IMR-90 (cell line): ENCODE measurements at regions not wholly inside any gene's neighbourhood (a gene's known extent, or its start where the extent isn't known, plus 50 kb on each side); places are given as distances from the start of the nearest gene placed in this dataset.

ENCODE experiments used
- ATAC-seq: fragments of 200-7000 bp; cut with Tn5 transposase; 2 replicates; pipeline ENCODE4 v1.9.1; 2020; ENCODE audit warnings: low read depth, mild to moderate bottlenecking, moderate library complexity
- BruUV-seq: library from RNA; stranded (reverse); fragments of 400-500 nt; replicated peaks from 2 replicates; lab custom pipeline; 2021; lab: Mats Ljungman, UMichigan
- CTCF ChIA-PET: fragments of 300-600 bp; formaldehyde crosslinking; extraction: SDS; loops from one replicate; lab custom pipeline; 2021; ENCODE audit warnings: antibody characterized with exemption; lab: Yijun Ruan, JAX
- POLR2A ChIA-PET: fragments of 300-600 bp; sonication (Branson Sonifier 250); formaldehyde crosslinking; loops from one replicate; lab custom pipeline; 2022; ENCODE audit warnings: antibody characterized with exemption; ENCODE audit not compliant: unreplicated experiment; lab: Charles Lee
- DNase-seq: peaks from one replicate; pipeline ENCODE4 v3.0.0; 2013
- H2AFZ ChIP-seq: replicated peaks from 2 replicates; pipeline ENCODE3; 2013; ENCODE audit warnings: low read length, mild to moderate bottlenecking; ENCODE audit not compliant: poor library complexity
- H2AK5ac ChIP-seq: 2 replicates; pipeline ENCODE4 v1.6.1; 2013; ENCODE audit warnings: low read depth, low read length, inconsistent platforms
- H2AK9ac ChIP-seq: replicated peaks from 2 replicates; pipeline ENCODE3; 2013; ENCODE audit warnings: mild to moderate bottlenecking, low read depth, low read length, moderate library complexity; ENCODE audit not compliant: poor library complexity
- H2BK120ac ChIP-seq: 2 replicates; pipeline ENCODE4 v1.6.1; 2013; ENCODE audit warnings: low read depth, low read length, inconsistent platforms
- H2BK15ac ChIP-seq: 3 replicates; pipeline ENCODE4 v1.6.1; 2013; ENCODE audit warnings: low read depth, low read length, inconsistent platforms
- H2BK20ac ChIP-seq: 2 replicates; pipeline ENCODE4 v1.6.1; 2013; ENCODE audit warnings: low read depth, mild to moderate bottlenecking, inconsistent platforms, low read length, moderate library complexity
- H2BK5ac ChIP-seq: 2 replicates; pipeline ENCODE4 v1.6.1; 2013; ENCODE audit warnings: mild to moderate bottlenecking, low read depth, low read length, inconsistent platforms; ENCODE audit not compliant: poor library complexity, severe bottlenecking
- H3K14ac ChIP-seq: replicated peaks from 2 replicates; pipeline ENCODE4 v1.6.1; 2013; ENCODE audit warnings: low read depth, low read length, inconsistent platforms
- H3K18ac ChIP-seq: 2 replicates; pipeline ENCODE4 v1.6.1; 2013; ENCODE audit warnings: low read depth, low read length, control low read depth
- H3K23ac ChIP-seq: 2 replicates; pipeline ENCODE4 v1.6.1; 2013; ENCODE audit warnings: low read depth, low read length, inconsistent platforms
- H3K27ac ChIP-seq: 2 replicates; pipeline ENCODE4 v1.5.1; 2013; ENCODE audit warnings: mild to moderate bottlenecking, control low read depth, low read length; ENCODE audit not compliant: insufficient read depth
- H3K27me3 ChIP-seq: 2 replicates; pipeline ENCODE4 v1.6.1; 2013; ENCODE audit warnings: low read length; ENCODE audit not compliant: control insufficient read depth, insufficient read depth
- H3K36me3 ChIP-seq: 2 replicates; pipeline ENCODE4 v1.6.1; 2013; ENCODE audit warnings: low read length, mixed read lengths; ENCODE audit not compliant: control insufficient read depth, insufficient read depth
- H3K4ac ChIP-seq: 2 replicates; pipeline ENCODE4 v1.6.1; 2013; ENCODE audit warnings: low read depth, low read length, inconsistent platforms
- H3K4me1 ChIP-seq: 2 replicates; pipeline ENCODE4 v1.6.1; 2013; ENCODE audit warnings: low read length, mixed read lengths; ENCODE audit not compliant: control insufficient read depth, insufficient read depth
- H3K4me2 ChIP-seq: 2 replicates; pipeline ENCODE4 v1.6.1; 2013; ENCODE audit warnings: low read depth, mild to moderate bottlenecking, control low read depth, low read length, moderate library complexity
- H3K4me3 ChIP-seq: 2 replicates; pipeline ENCODE4 v1.5.1; 2013; ENCODE audit warnings: low read depth, mild to moderate bottlenecking, control low read depth, low read length, moderate library complexity; ENCODE audit not compliant: insufficient read depth
- H3K56ac ChIP-seq: 2 replicates; pipeline ENCODE4 v1.6.1; 2013; ENCODE audit warnings: low read length, inconsistent platforms; ENCODE audit not compliant: insufficient read depth; ENCODE audit errors: extremely low read depth
- H3K79me1 ChIP-seq, 2 experiments: 2 replicates each; pipeline ENCODE4 v1.6.1; 2013; ENCODE audit warnings: low read length in 2 of 2, inconsistent platforms in 1 of 2, low read depth in 1 of 2
- H3K9ac ChIP-seq: 2 replicates; pipeline ENCODE4 v1.6.1; 2013; ENCODE audit warnings: low read depth, low read length, control low read depth
- H3K9me1 ChIP-seq: 2 replicates; pipeline ENCODE4 v1.6.1; 2013; ENCODE audit warnings: low read length, inconsistent platforms; ENCODE audit not compliant: insufficient read depth
- H3K9me3 ChIP-seq: 2 replicates; pipeline ENCODE4 v1.6.1; 2013; ENCODE audit warnings: low read length; ENCODE audit not compliant: control insufficient read depth, insufficient read depth
- H4K20me1 ChIP-seq: 2 replicates; pipeline ENCODE4 v1.6.1; 2013; ENCODE audit warnings: low read length, inconsistent platforms; ENCODE audit not compliant: insufficient read depth
- H4K5ac ChIP-seq: 2 replicates; pipeline ENCODE4 v1.6.1; 2013; ENCODE audit warnings: mild to moderate bottlenecking, low read depth, low read length, control low read depth
- H4K8ac ChIP-seq, 2 experiments: 2 replicates each; pipeline ENCODE4 v1.6.1; 2013; ENCODE audit warnings: low read depth in 2 of 2, low read length in 2 of 2, control low read depth in 1 of 2, inconsistent platforms in 1 of 2
- H4K91ac ChIP-seq: 2 replicates; pipeline ENCODE4 v1.6.1; 2013; ENCODE audit warnings: low read depth, low read length, inconsistent platforms; ENCODE audit not compliant: insufficient read depth
- BHLHE40 ChIP-seq: fragments of 150-350 bp; IDR thresholded peaks from 2 replicates; pipeline ENCODE4 v1.6.1; 2016; ENCODE audit warnings: mild to moderate bottlenecking, low read depth, low read length
- CHD1 ChIP-seq: IDR thresholded peaks from 2 replicates; pipeline ENCODE4 v1.6.1; 2012; ENCODE audit warnings: low read depth, low read length, improper control_type of control experiment
- MXI1 ChIP-seq: IDR thresholded peaks from 2 replicates; pipeline ENCODE4 v1.6.1; 2012; ENCODE audit warnings: low read depth, mild to moderate bottlenecking, low read length, moderate library complexity, borderline replicate concordance
- SMC3 ChIP-seq: fragments of 150-350 bp; IDR thresholded peaks from 2 replicates; pipeline ENCODE4 v1.6.1; 2016; ENCODE audit warnings: low read depth, mild to moderate bottlenecking, antibody characterized with exemption, low read length, moderate library complexity
- USF2 ChIP-seq: fragments of 150-350 bp; IDR thresholded peaks from 2 replicates; pipeline ENCODE4 v1.6.1; 2017; ENCODE audit warnings: mild to moderate bottlenecking, antibody characterized with exemption, low read length, low read depth
- WGBS, 2 experiments: methylation state at CpG; one replicate each; pipeline versions ENCODE4 v1.1.5 to v1.1.7; 2013; ENCODE audit warnings: missing lambda C conversion rate in 2 of 2; ENCODE audit not compliant: insufficient read length in 1 of 2; ENCODE audit errors: extremely low coverage in 2 of 2; 5-methylcytosine and 5-hydroxymethylcytosine counted together
- dilution Hi-C: fragments of 300-500 bp; cut with HindIII; formaldehyde crosslinking; loops from one replicate; pipeline ENCODE4 v1.14.3; 2018; ENCODE audit warnings: low sequenced_read_pairs; ENCODE audit not compliant: unreplicated experiment
- in situ Hi-C: fragments of 300-500 bp; cut with MboI; formaldehyde crosslinking; loops from 3 replicates; pipeline ENCODE4 v1.14.3; 2019; ENCODE audit warnings: low sequenced_read_pairs, inconsistent platforms, mixed read lengths
- intact Hi-C: fragments of 100-400 bp; cut with micrococcal nuclease; formaldehyde crosslinking; loops from 2 replicates; pipeline ENCODE4 v1.10.0; 2022

- no peaks in the 10 kb centered on the region for H3K9me1 ChIP-seq
- no TSS peak for BruUV-seq
- H2BK120ac ChIP-seq = no peak overlapping the region
- TF ChIP-seq BHLHE40 (no peak), SMC3 (no peak), USF2 (no peak), MXI1 (no peak), CHD1 (no peak)
- no peak overlapping the region for H3K23ac ChIP-seq
- no peak overlapping the region for H4K91ac ChIP-seq
- no peak overlapping the region for H3K27ac ChIP-seq
- H3K27me3 ChIP-seq = no peaks in the 10 kb centered on the region
- no peak overlapping the region for H2BK5ac ChIP-seq
- H3K36me3 ChIP-seq = no peaks in the 10 kb centered on the region
- in situ Hi-C loops (no loop called here), intact Hi-C loops (no loop called here), dilution Hi-C loops (no loop called here)
- no peaks in the 10 kb centered on the region for H3K79me1 ChIP-seq
- ATAC-seq (no peak), DNase-seq (no peak)
- no peak overlapping the region for H2AK5ac ChIP-seq
- no peak overlapping the region for H3K18ac ChIP-seq
- H2BK15ac ChIP-seq = no peak overlapping the region
- H2AK9ac ChIP-seq = no peak overlapping the region
- H2BK20ac ChIP-seq = no peak overlapping the region
- no peak overlapping the region for H3K4me3 ChIP-seq
- no peak overlapping the region for H4K8ac ChIP-seq
- H3K4ac ChIP-seq = no peak overlapping the region
- H2AFZ ChIP-seq = no peak overlapping the region
- H3K14ac ChIP-seq = no peak overlapping the region
- H3K4me2 ChIP-seq = no peak overlapping the region
- POLR2A ChIA-PET = no interaction called here
- no peak overlapping the region for H3K56ac ChIP-seq
- H4K5ac ChIP-seq = no peak overlapping the region
- H4K20me1 ChIP-seq = no peaks in the 10 kb centered on the region
- H3K4me1 ChIP-seq = peaks cover 3% of the 10 kb centered on the region; the same call in 1 of the 2 replicates
- no peaks in the 10 kb centered on the region for H3K9me3 ChIP-seq
- WGBS, 2 experiments = no CpG with 5 or more reads among the region's 3 CpGs
- no peak overlapping the region for H3K9ac ChIP-seq
- CTCF ChIA-PET = no interaction called here
Measured at GRCh38 chr1:59170659-59171058, 126.2 kb upstream of the FGGY start.
